Psoas muscle (tissue), 7 donors: ENCODE measurements at regions not wholly inside any gene's neighbourhood (a gene's known extent, or its start where the extent isn't known, plus 50 kb on each side); places are given as distances from the start of the nearest gene placed in this dataset.

Experiments
- ATAC-seq, 4 donors: fragments of 200-7000 bp; cut with Tn5 transposase; one replicate each; pipeline ENCODE4 v1.9.1; 2020; ENCODE audit warnings: moderate library complexity in 3 of 4, mild to moderate bottlenecking in 2 of 4
- DNase-seq, 2 donors: peaks; one replicate each; pipeline ENCODE4 v3.0.0-alpha.2; 2020
- H3K27ac ChIP-seq: fragments of 200-600 bp; one replicate; pipeline ENCODE4 v1.8.0; 2022
- H3K27me3 ChIP-seq, 3 donors: fragments of 200-600 bp in 1 of 3; one replicate each; pipeline versions ENCODE4 v1.6.1 to v1.8.0; 2013 to 2022; ENCODE audit warnings: low read length in 2 of 3, mild to moderate bottlenecking in 2 of 3, moderate library complexity in 1 of 3; ENCODE audit not compliant: insufficient read depth in 3 of 3
- H3K36me3 ChIP-seq, 2 donors: fragments of 200-600 bp in 1 of 2; one replicate each; pipeline versions ENCODE4 v1.6.1 to v1.8.0; 2013 to 2022; ENCODE audit warnings: low read depth in 1 of 2, mild to moderate bottlenecking in 1 of 2, moderate library complexity in 1 of 2; ENCODE audit not compliant: insufficient read depth in 1 of 2
- H3K4me1 ChIP-seq: fragments of 200-600 bp; one replicate; pipeline ENCODE4 v1.8.0; 2022
- H3K4me3 ChIP-seq: fragments of 200-600 bp; one replicate; pipeline ENCODE4 v1.8.0; 2022; ENCODE audit warnings: mild to moderate bottlenecking
- H3K9me3 ChIP-seq: fragments of 200-600 bp; one replicate; pipeline ENCODE4 v1.8.0; 2022
- CTCF ChIP-seq: fragments of 200-600 bp; IDR thresholded peaks from one replicate; pipeline ENCODE4 v1.8.0; 2022; ENCODE audit warnings: antibody characterized with exemption
- WGBS, 3 donors: extraction: QIAGEN DNeasy Blood & Tissue Kit; methylation state at CpG; one replicate each; pipeline versions ENCODE4 v1.1.6 to v1.1.7; 2013; 5-methylcytosine and 5-hydroxymethylcytosine counted together
- intact Hi-C, 2 donors: fragments of 100-400 bp; cut with DNase I; formaldehyde crosslinking; loops; one replicate each; pipeline versions ENCODE4 v1.11.0 to v1.14.2; 2022
- donor health status: healthy with polysubstance abuse.
- donor health status: DM: no; HTN: no; CAD: no; lungs with moderate emphysema.
- donor health status: Bipolar disorder and iron deficiency.
- donor health status: healthy.
- donor health status: DM: yes; HTN: yes; CAD: no.
- donor health status: DM: no; HTN: no; CAD: no.
- donor health status: DM: yes; HTN: yes; CAD: no.

GRCh38 chr4:180811556-180811955, 1431.6 kb upstream of the TENM3 start:
- Histone ChIP-seq H3K27me3 (no peaks in the 10 kb centered on the region), H3K36me3 (no peaks in the 10 kb centered on the region), H3K9me3 (no peaks in the 10 kb centered on the region), H3K27ac (no peak overlapping the region), H3K4me1 (no peaks in the 10 kb centered on the region), H3K4me3 (no peak overlapping the region)
- ATAC-seq (no peak), DNase-seq (no peak)
- TF ChIP-seq CTCF: no peak
- 0% methylated on average over 1 of the region's 1 CpG for WGBS, 3 donors
- intact Hi-C loops: no loop called here

GRCh38 chr4:180812783-180813182, 1430.4 kb upstream of the TENM3 start:
- ATAC-seq: no peak

GRCh38 chr4:180814875-180815417, 1428.3 kb upstream of the TENM3 start:
- TF ChIP-seq CTCF: no peak
- 78 to 87% (median 85%) methylated on average over 3 of the region's 3 CpGs for WGBS, 3 donors
- H3K27me3 ChIP-seq: no peaks in the 10 kb centered on the region
- no peak for ATAC-seq
- intact Hi-C loops: no loop called here
- no peak overlapping the region for H3K27ac ChIP-seq
- H3K4me1 ChIP-seq: no peaks in the 10 kb centered on the region
- H3K9me3 ChIP-seq: no peaks in the 10 kb centered on the region
- no peak for DNase-seq
- H3K4me3 ChIP-seq: no peak overlapping the region
- no peaks in the 10 kb centered on the region for H3K36me3 ChIP-seq

More at GRCh38 chr4:180812783-180813182, 1430.4 kb upstream of the TENM3 start:
- WGBS, 3 donors: 46 to 73% (median 47%) methylated on average over 2 of the region's 2 CpGs
- no peaks in the 10 kb centered on the region for H3K27me3 ChIP-seq
- no peak overlapping the region for H3K27ac ChIP-seq
- H3K36me3 ChIP-seq: no peaks in the 10 kb centered on the region
- DNase-seq: no peak
- H3K4me1 ChIP-seq: no peaks in the 10 kb centered on the region
- intact Hi-C loops: no loop called here
- no peak overlapping the region for H3K4me3 ChIP-seq
- no peaks in the 10 kb centered on the region for H3K9me3 ChIP-seq
- TF ChIP-seq CTCF: no peak

GRCh38 chr4:180817529-180817928, 1425.7 kb upstream of the TENM3 start:
- Histone ChIP-seq H3K9me3 (no peaks in the 10 kb centered on the region), H3K27me3 (no peaks in the 10 kb centered on the region), H3K4me3 (no peak overlapping the region), H3K4me1 (no peaks in the 10 kb centered on the region), H3K27ac (no peak overlapping the region), H3K36me3 (no peaks in the 10 kb centered on the region)
- ATAC-seq (no peak), DNase-seq (no peak)
- no peak for TF ChIP-seq CTCF
- WGBS, 3 donors: 79 to 90% (median 83%) methylated on average over 6 of the region's 6 CpGs
- intact Hi-C loops: no loop called here

- DNase-seq (no peak), ATAC-seq (no peak)
- Histone ChIP-seq H3K27ac (no peak overlapping the region), H3K36me3 (no peaks in the 10 kb centered on the region), H3K27me3 (no peaks in the 10 kb centered on the region), H3K4me3 (no peak overlapping the region), H3K4me1 (no peaks in the 10 kb centered on the region), H3K9me3 (no peaks in the 10 kb centered on the region)
- TF ChIP-seq CTCF: no peak
- 19 to 26% (median 23%) methylated on average over 2 of the region's 2 CpGs for WGBS, 3 donors
- intact Hi-C loops: no loop called here
Observed at GRCh38 chr4:180823108-180823507, 1420.1 kb upstream of the TENM3 start.
